GM21619 (cell line): ENCODE measurements at regions not wholly inside any gene's neighbourhood (a gene's known extent, or its start where the extent isn't known, plus 50 kb on each side); places are given as distances from the start of the nearest gene placed in this dataset.

ENCODE experiments used
- ATAC-seq: cut with Tn5 transposase; IDR thresholded peaks from one replicate; pipeline ENCODE4 v1.9.1; 2021; ENCODE audit not compliant: unreplicated experiment

GRCh38 chr4:181693517-181693916 is 549.7 kb upstream of the TENM3 start:
- no peak for ATAC-seq

GRCh38 chr4:181698221-181698620 is 545.0 kb upstream of the TENM3 start:
- ATAC-seq: no peak

GRCh38 chr4:181701214-181701613 is 542.0 kb upstream of the TENM3 start:
- ATAC-seq: no peak

- no peak for ATAC-seq
Measured at GRCh38 chr4:181701894-181702293, 541.3 kb upstream of the TENM3 start.

- ATAC-seq: no peak
Measured at GRCh38 chr4:181702864-181703495, 540.2 kb upstream of the TENM3 start.

- ATAC-seq: no peak
Measured at GRCh38 chr4:181710143-181710542, 533.1 kb upstream of the TENM3 start.

- no peak for ATAC-seq
Measured at GRCh38 chr4:181711387-181711786, 531.8 kb upstream of the TENM3 start.

- no peak for ATAC-seq
Measured at GRCh38 chr4:181728305-181728966, 514.8 kb upstream of the TENM3 start.

GRCh38 chr4:181731900-181732299 is 511.3 kb upstream of the TENM3 start:
- no peak for ATAC-seq

GRCh38 chr4:181737744-181738143 is 505.5 kb upstream of the TENM3 start:
- no peak for ATAC-seq

GRCh38 chr4:181739031-181739430 is 504.2 kb upstream of the TENM3 start:
- no peak for ATAC-seq

GRCh38 chr4:181741513-181741912 is 501.7 kb upstream of the TENM3 start:
- ATAC-seq: no peak

- ATAC-seq: no peak
Measured at GRCh38 chr4:181745933-181746625, 497.1 kb upstream of the TENM3 start.

GRCh38 chr4:181748581-181748980 is 494.6 kb upstream of the TENM3 start:
- ATAC-seq: no peak

GRCh38 chr4:181752516-181752915 is 490.7 kb upstream of the TENM3 start:
- no peak for ATAC-seq

- no peak for ATAC-seq
Measured at GRCh38 chr4:181753207-181753606, 490.0 kb upstream of the TENM3 start.

GRCh38 chr4:181755846-181756245 is 487.4 kb upstream of the TENM3 start:
- ATAC-seq: no peak

GRCh38 chr4:181756451-181757095 is 486.6 kb upstream of the TENM3 start:
- ATAC-seq: no peak

GRCh38 chr4:181757098-181757497 is 486.1 kb upstream of the TENM3 start:
- ATAC-seq: no peak

GRCh38 chr4:181757910-181758660 is 485.1 kb upstream of the TENM3 start:
- no peak for ATAC-seq

- no peak for ATAC-seq
Measured at GRCh38 chr4:181760560-181760959, 482.6 kb upstream of the TENM3 start.
